ENCODE measurements at regions not wholly inside any gene's neighbourhood (a gene's known extent, or its start where the extent isn't known, plus 50 kb on each side); places are given as distances from the start of the nearest gene placed in this dataset.
"Not testable (repeated sequence)": the region's sequence is repeated elsewhere in the genome, so short reads cannot be mapped to it uniquely, and the experiment has no call there.

DNA sequence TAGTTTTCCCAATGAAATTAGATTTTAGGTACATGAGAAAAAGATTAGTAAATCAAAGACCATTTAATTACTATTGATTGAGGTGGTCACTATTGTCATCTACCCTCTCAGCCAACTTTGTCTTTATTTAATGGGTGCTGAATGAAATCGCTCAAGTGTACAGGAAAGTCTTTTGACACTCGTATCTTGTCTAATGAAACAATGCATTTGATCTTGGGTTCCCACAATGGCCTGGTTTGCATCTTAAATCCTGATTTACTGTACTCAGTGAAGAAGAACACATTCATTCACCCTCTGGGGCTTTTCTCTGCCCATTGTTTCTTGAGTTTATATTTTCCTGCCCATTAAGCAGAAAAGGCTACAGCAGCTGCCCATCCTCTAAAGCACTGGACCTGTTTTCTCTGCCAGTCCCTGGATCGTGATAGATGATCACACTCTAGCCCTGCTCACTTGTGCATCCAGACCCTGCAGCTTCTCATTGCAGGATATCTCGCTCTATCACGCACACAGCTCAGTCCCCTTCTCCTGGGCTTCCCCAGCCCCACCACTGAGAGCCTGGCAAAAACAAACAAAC lies 1369.3 kb downstream of the AACS start:
- DNase-seq: no peak
- intact Hi-C loops (cut with DNase I): no loop called here

DNA sequence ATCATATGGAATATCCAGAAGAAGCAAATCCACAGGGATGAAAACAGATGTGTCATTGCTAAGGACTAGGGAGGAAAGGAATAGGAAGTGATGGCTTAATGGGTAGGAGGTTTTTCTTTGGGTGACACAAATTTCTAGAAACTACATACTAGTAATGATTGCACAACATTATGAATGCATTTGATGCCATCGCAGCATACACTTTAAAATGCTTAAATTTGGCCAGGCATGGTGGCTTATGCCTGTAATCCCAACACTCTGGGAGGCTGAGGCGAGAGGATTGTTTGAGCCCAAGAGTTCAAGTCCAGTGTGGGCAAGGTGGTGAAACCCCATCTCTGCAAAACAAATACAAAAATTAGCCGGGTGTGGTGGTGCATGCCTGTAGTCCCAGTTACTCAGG lies 1370.8 kb downstream of the AACS start:
- DNase-seq: no peak
- intact Hi-C loops (cut with DNase I): no loop called here

- intact Hi-C loops (cut with DNase I): no loop called here
- DNase-seq: no peak
Observed at GRCh38 chr12:126437934-126438333, 1372.7 kb downstream of the AACS start.

GRCh38 chr12:126443977-126444376 lies 1378.7 kb downstream of the AACS start:
- DNase-seq: no peak
- intact Hi-C loops (cut with DNase I): no loop called here

DNA sequence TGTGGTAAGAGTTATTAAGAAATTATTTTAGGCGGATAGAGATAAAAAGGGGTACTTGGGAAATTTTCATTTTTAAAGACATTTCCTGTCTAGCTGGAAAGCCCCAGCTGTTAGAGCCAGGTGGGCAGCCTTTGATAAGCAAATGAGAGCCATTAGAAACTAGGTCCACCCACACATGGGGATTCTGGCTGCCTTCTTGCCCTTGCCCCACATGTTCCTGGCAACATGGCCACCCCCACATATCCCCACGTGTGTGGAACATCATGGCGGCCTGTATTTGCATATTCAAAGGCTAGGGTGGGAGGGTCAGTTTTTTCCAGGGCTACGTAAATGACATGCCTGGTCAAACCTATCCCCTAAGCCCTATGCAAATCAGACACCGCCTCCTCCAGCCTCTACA lies 1382.1 kb downstream of the AACS start:
- intact Hi-C loops (cut with DNase I): no loop called here
- no peak for DNase-seq

- intact Hi-C loops (cut with DNase I): no loop called here
- DNase-seq: no peak
Observed at GRCh38 chr12:126451809-126452208, 1386.6 kb downstream of the AACS start.

DNA sequence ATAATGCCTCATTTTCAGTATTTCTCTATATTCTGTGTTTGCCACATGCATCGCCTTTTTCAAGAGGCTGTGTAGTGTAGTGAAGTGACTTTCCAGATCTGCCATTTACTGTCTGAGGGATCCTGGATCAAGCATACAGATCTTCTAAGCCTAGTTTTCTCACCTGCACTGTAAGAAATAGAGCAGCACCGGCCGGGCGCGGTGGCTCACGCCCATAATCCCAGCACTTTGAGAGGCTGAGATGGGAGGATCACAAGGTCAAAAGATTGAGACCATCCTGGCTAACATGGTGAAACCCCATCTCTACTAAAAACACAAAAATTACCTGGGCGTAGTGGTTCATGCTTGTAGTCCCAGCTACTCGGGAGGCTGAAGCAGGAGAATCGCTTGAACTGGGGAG lies 1387.5 kb downstream of the AACS start:
- intact Hi-C loops (cut with DNase I): not testable (repeated sequence)

GRCh38 chr12:126454581-126454980 lies 1389.3 kb downstream of the AACS start:
- DNase-seq: no peak
- intact Hi-C loops (cut with DNase I): no loop called here

More for the DNA sequence above, 1387.5 kb downstream of the AACS start:
- DNase-seq: not testable (repeated sequence)

GRCh38 chr12:126457776-126458175 lies 1392.5 kb downstream of the AACS start:
- intact Hi-C loops (cut with DNase I): no loop called here

GRCh38 chr12:126464153-126464552 lies 1398.9 kb downstream of the AACS start:
- DNase-seq: no peak
- intact Hi-C loops (cut with DNase I): no loop called here

More at GRCh38 chr12:126457776-126458175, 1392.5 kb downstream of the AACS start:
- peak in 1 of 10 donors; percentile 73 for DNase-seq

DNA sequence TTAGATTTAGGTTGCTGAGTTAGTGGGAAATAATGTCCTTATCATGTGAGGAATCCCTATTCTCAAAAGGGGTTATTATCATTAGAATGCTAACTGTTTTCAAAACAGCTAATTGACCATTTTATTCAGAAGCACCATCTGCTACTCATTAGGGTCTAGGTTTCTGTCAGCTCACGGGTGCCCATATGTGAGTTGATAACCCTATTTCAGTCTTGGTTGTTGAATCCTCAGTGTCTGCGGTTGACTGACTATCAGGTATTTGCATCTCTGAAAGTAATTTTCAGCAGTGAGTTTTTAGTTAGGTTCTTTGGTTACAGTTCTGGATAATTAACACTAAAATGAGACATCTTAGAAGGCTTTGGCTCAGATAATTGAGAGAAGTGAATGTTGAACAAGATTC lies 1404.0 kb downstream of the AACS start:
- intact Hi-C loops (cut with DNase I): no loop called here
- DNase-seq: no peak

GRCh38 chr12:126474703-126475102 lies 1409.5 kb downstream of the AACS start:
- intact Hi-C loops (cut with DNase I): no loop called here
- DNase-seq: no peak

GRCh38 chr12:126480451-126480850 lies 1415.2 kb downstream of the AACS start:
- intact Hi-C loops (cut with DNase I): no loop called here
- DNase-seq: no peak

- intact Hi-C loops (cut with DNase I): no loop called here
- peak in 2 of 10 donors; percentile 46 to 61 for DNase-seq
Observed at GRCh38 chr12:126481688-126482087, 1416.5 kb downstream of the AACS start.

- intact Hi-C loops (cut with DNase I): no loop called here
- DNase-seq: no peak
Observed at GRCh38 chr12:126482238-126482889, 1417.1 kb downstream of the AACS start.

DNA sequence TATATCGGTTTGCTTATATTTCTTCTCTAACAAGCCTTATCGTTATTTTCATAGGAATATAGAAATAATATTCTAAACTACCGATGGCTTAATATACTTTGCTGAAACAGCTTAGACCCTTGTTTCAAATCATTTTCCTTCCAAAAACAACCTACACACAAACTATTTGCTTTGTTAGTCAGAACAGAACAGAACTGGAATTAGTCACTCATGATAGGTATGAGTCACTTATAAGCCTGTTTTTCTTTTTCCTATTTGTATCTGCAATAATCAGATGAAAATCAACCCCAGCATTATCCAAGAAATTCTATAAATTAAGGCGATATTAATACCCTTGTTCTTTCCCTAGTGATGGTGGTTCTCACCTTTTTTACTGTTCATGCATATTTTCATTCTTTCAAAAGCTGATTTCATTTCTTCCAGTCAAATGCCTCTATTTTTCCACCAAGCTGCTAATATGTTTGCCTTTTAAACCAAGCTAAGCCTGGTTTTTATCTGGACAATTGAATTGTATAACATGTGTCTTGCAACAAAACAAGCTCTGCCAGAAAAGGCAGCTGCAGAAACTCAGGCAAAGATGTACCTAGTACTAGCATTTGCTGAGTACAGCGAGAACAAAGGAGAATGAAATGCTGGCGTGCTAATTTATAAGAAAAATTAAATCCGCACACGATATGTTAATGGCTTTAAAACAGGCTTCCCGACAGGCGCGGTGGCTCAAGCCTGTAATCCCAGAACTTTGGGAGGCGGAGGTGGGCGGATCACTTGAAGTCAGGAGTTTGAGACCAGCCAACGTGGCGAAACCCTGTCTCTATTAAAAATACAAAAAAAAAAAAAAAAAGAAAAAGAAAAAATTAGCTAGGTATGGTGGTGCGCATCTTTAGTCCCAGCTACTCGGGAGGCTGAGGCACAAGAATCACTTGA lies 1418.2 kb downstream of the AACS start:
- intact Hi-C loops (cut with DNase I): no loop called here
- peak in 2 of 10 donors; percentile 55 to 81 for DNase-seq

GRCh38 chr12:126487431-126487980 lies 1422.3 kb downstream of the AACS start:
- DNase-seq: no peak
- intact Hi-C loops (cut with DNase I): no loop called here

GRCh38 chr12:126488806-126489205 lies 1423.6 kb downstream of the AACS start:
- intact Hi-C loops (cut with DNase I): no loop called here

DNA sequence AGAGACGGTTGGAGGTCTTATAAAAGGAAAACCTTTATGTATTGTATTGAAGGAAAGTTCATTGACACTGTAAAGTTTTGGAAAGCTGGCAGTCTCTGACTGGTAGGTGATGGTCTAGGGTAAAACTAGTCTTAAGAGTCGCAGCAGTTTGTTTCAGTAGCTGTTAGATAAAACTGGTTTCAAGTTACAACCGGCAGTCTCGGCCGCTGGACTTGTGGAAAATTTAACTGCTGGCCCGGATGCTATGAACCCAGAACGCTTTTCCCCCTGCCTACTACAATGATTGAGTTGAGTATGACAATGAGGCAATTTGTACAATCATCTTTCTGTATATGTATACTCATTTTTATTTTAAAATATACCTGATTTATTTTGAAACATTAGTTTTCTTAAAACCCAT lies 1426.9 kb downstream of the AACS start:
- intact Hi-C loops (cut with DNase I): no loop called here
- DNase-seq: no peak

More at GRCh38 chr12:126488806-126489205, 1423.6 kb downstream of the AACS start:
- DNase-seq: no peak

DNA sequence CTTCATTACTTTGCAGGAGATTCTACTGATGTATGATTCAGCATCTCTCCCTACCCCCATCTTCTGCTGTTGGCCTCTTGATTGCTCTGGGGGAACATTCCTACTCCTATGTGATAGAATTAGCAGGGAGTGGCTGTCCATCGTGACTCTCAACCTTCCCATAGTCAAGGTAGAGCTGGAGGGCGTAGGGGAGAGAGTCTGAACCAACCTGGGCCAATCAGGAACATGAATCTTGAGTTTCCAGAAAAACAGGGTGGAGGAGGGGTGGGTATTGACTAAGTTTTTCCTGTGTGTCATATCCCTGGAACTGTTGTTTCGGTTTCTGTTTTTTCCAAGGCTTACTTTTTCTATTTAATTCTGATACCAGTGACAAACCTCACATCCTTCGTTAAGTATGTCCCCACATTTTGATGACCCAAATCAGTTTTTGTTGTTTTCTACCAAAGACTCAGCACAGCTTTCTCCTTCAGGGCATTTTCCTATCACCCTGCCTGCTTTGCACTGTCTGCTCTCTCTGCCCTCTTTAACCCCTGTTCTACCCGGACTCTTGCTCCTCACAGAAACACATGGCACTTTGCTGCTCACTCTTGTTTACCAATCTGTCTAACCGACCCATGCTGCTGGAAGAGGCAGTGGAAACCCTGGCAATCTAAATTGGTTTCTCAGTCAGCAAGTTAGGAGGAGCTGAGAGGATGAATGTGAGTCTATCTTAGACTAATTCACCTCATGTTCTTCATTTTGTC lies 1428.3 kb downstream of the AACS start:
- no peak for DNase-seq
- intact Hi-C loops (cut with DNase I): no loop called here
